Activated CD4-positive, alpha-beta T cell treated with anti-CD3 and anti-CD28 coated beads, Interleukin-10, Interleukin-2, amounts not matched to agents 100 ng/mL and 50 ng/mL, durations not matched to agents 16 hours and 8 hours (primary cell): ENCODE measurements at regions not wholly inside any gene's neighbourhood (a gene's known extent, or its start where the extent isn't known, plus 50 kb on each side); places are given as distances from the start of the nearest gene placed in this dataset.

Experiments
- DNase-seq: peaks from one replicate; pipeline ENCODE4 v3.0.0-alpha.2; 2020

GRCh38 chr3:9301091-9301490 lies 51.6 kb upstream of the SRGAP3 start:
- no peak for DNase-seq

- peak; percentile 48 for DNase-seq
Measured at GRCh38 chr3:9301798-9302197, 52.4 kb upstream of the SRGAP3 start.

GRCh38 chr3:9302425-9303181 lies 53.2 kb upstream of the SRGAP3 start:
- DNase-seq = peak; percentile 81

- DNase-seq = no peak
Measured at GRCh38 chr3:9308298-9308990, 54.4 kb upstream of the THUMPD3 start.

- DNase-seq = no peak
Measured at GRCh38 chr3:9310043-9310442, 52.8 kb upstream of the THUMPD3 start.

- DNase-seq = no peak
Measured at GRCh38 chr3:9311228-9311627, 51.6 kb upstream of the THUMPD3 start.
